Spleen (tissue), 11 donors: ENCODE measurements at regions not wholly inside any gene's neighbourhood (a gene's known extent, or its start where the extent isn't known, plus 50 kb on each side); places are given as distances from the start of the nearest gene placed in this dataset.
A peak's percentile ranks its signal among the peaks of the same experiment; 100 is the strongest.

Source experiments
- DNase-seq: peaks from one replicate; pipeline ENCODE4 v3.0.0-alpha.2; 2020
- H3K27ac ChIP-seq, 8 donors: fragments of 200-600 bp; sonication (generic) in 7 of 8; 1 replicate in 4 of 8; 2 replicates in 4 of 8; pipeline versions ENCODE4 v1.5.0 to v1.8.0; 2016 to 2021; ENCODE audit warnings: inconsistent platforms in 4 of 8, mild to moderate bottlenecking in 4 of 8, moderate library complexity in 1 of 8
- H3K27me3 ChIP-seq, 7 donors: fragments of 200-600 bp; sonication (generic) in 6 of 7; replicated peaks in 1 of 7; 1 replicate in 4 of 7; 2 replicates in 3 of 7; pipeline versions ENCODE4 v1.5.0 to v1.8.0; 2016 to 2021; ENCODE audit warnings: inconsistent platforms in 3 of 7, mild to moderate bottlenecking in 1 of 7
- H3K36me3 ChIP-seq, 6 donors: fragments of 200-600 bp; sonication (generic) in 5 of 6; 1 replicate in 4 of 6; 2 replicates in 2 of 6; pipeline versions ENCODE4 v1.5.0 to v1.8.0; 2016 to 2021; ENCODE audit warnings: inconsistent platforms in 2 of 6
- H3K4me1 ChIP-seq, 6 donors: fragments of 200-600 bp; sonication (generic) in 5 of 6; 1 replicate in 3 of 6; 2 replicates in 3 of 6; pipeline versions ENCODE4 v1.5.0 to v1.8.0; 2016 to 2021; ENCODE audit warnings: inconsistent platforms in 3 of 6
- H3K4me3 ChIP-seq, 8 donors: fragments of 200-600 bp; sonication (generic) in 7 of 8; 1 replicate in 4 of 8; 2 replicates in 4 of 8; pipeline versions ENCODE4 v1.5.0 to v1.8.0; 2016 to 2021; ENCODE audit warnings: inconsistent platforms in 4 of 8, mild to moderate bottlenecking in 4 of 8, moderate library complexity in 2 of 8
- H3K9me3 ChIP-seq, 8 donors: fragments of 200-600 bp; sonication (generic) in 7 of 8; 1 replicate in 4 of 8; 2 replicates in 4 of 8; pipeline versions ENCODE4 v1.5.0 to v1.8.0; 2016 to 2021; ENCODE audit warnings: inconsistent platforms in 4 of 8
- CTCF ChIP-seq, 11 experiments: fragments of 200-600 bp in 7 of 11; fragments of 450-650 bp in 4 of 11; sonication (generic) in 4 of 11; IDR thresholded peaks in 8 of 11; conservative IDR thresholded peaks in 3 of 11; 1 replicate in 7 of 11; 2 replicates in 4 of 11; pipeline versions ENCODE4 v1.4.0 to v1.8.0; 2016 to 2021; ENCODE audit warnings: antibody characterized with exemption in 11 of 11, inconsistent platforms in 4 of 11, mild to moderate bottlenecking in 1 of 11
- POLR2A ChIP-seq, 3 donors: fragments of 450-650 bp; IDR thresholded peaks; one replicate each; pipeline ENCODE4 v1.5.1; 2017; ENCODE audit warnings: antibody characterized with exemption in 3 of 3, mild to moderate bottlenecking in 1 of 3
- POLR2AphosphoS5 ChIP-seq, 3 donors: sonication (generic); formaldehyde crosslinking; IDR thresholded peaks; one replicate each; pipeline ENCODE4 v1.5.1; 2017; ENCODE audit warnings: antibody characterized with exemption in 3 of 3
- WGBS, 5 donors: extraction: QIAGEN DNeasy Blood & Tissue Kit in 3 of 5; methylation state at CpG; one replicate each; pipeline versions ENCODE4 v1.1.5 to v1.1.7; 2013 to 2018; 5-methylcytosine and 5-hydroxymethylcytosine counted together
- intact Hi-C: fragments of 100-400 bp; cut with DNase I; formaldehyde crosslinking; loops from one replicate; pipeline ENCODE4 v1.15.0; 2023; ENCODE audit warnings: low total_unique reads
- donor health status: healthy with polysubstance abuse.
- donor health status: DM: no; HTN: no; CAD: no; lungs with moderate emphysema.
- donor health status: DM: no; HTN: no; CAD: no.
- donor health status: Bipolar disorder and iron deficiency.
- donor health status: healthy.
- donor health status: DM: no; HTN: no; CAD: no.
- donor health status: DM: yes; HTN: yes; CAD: no.

- Histone ChIP-seq H3K9me3 (no peaks in the 10 kb centered on the region), H3K27me3 (peaks cover 0 to 51% (median 4%) of the 10 kb centered on the region in 7 donors), H3K27ac (no peak overlapping the region), H3K4me3 (no peak overlapping the region), H3K4me1 (no peaks in the 10 kb centered on the region), H3K36me3 (no peaks in the 10 kb centered on the region)
- TF ChIP-seq POLR2A (IDR thresholded peaks at IDR 0.05) = no peak
- TF ChIP-seq CTCF (IDR thresholded peaks at IDR 0.05 in 8 of 11, conservative IDR thresholded peaks at IDR 0.05 in 3 of 11) = no peak
- TF ChIP-seq POLR2AphosphoS5 (IDR thresholded peaks at IDR 0.05) = no peak
- intact Hi-C loops = no loop called here
- peak; percentile 33 for DNase-seq
- WGBS, 5 donors = 49 to 69% (median 65%) methylated on average over 12 of the region's 12 CpGs
Measured at GRCh38 chr17:34755981-34756636, 176.7 kb downstream of the TMEM132E start.

GRCh38 chr17:34755371-34755770, 176.0 kb downstream of the TMEM132E start:
- intact Hi-C loops = no loop called here
- WGBS, 5 donors = 82 to 94% (median 86%) methylated on average over 7 of the region's 7 CpGs

GRCh38 chr17:34750004-34750403, 170.6 kb downstream of the TMEM132E start:
- intact Hi-C loops = no loop called here
- H3K4me1 ChIP-seq = no peaks in the 10 kb centered on the region
- WGBS, 5 donors = 24 to 32% (median 26%) methylated on average over 1 of the region's 1 CpG
- H3K4me3 ChIP-seq = no peak overlapping the region
- peaks cover 0 to 9% (median 2%) of the 10 kb centered on the region in 8 donors for H3K9me3 ChIP-seq
- TF ChIP-seq POLR2A (IDR thresholded peaks at IDR 0.05) = no peak
- no peak for TF ChIP-seq CTCF (IDR thresholded peaks at IDR 0.05 in 8 of 11, conservative IDR thresholded peaks at IDR 0.05 in 3 of 11)
- no peak for TF ChIP-seq POLR2AphosphoS5 (IDR thresholded peaks at IDR 0.05)
- no peak overlapping the region for H3K27ac ChIP-seq
- peaks cover 0 to 37% (median 0%) of the 10 kb centered on the region in 7 donors for H3K27me3 ChIP-seq
- no peak for DNase-seq
- no peaks in the 10 kb centered on the region for H3K36me3 ChIP-seq

More at GRCh38 chr17:34755371-34755770, 176.0 kb downstream of the TMEM132E start:
- Histone ChIP-seq H3K27me3 (peaks cover 0 to 58% (median 4%) of the 10 kb centered on the region in 7 donors), H3K36me3 (no peaks in the 10 kb centered on the region), H3K9me3 (no peaks in the 10 kb centered on the region), H3K4me1 (no peaks in the 10 kb centered on the region), H3K4me3 (no peak overlapping the region), H3K27ac (no peak overlapping the region)
- no peak for DNase-seq
- no peak for TF ChIP-seq CTCF (IDR thresholded peaks at IDR 0.05 in 8 of 11, conservative IDR thresholded peaks at IDR 0.05 in 3 of 11)
- TF ChIP-seq POLR2AphosphoS5 (IDR thresholded peaks at IDR 0.05) = no peak
- no peak for TF ChIP-seq POLR2A (IDR thresholded peaks at IDR 0.05)

- Histone ChIP-seq H3K27ac (no peak overlapping the region), H3K27me3 (peaks cover 0 to 20% (median 0%) of the 10 kb centered on the region in 7 donors), H3K4me3 (no peak overlapping the region), H3K9me3 (peaks cover 0 to 5% (median 0%) of the 10 kb centered on the region in 8 donors), H3K36me3 (no peaks in the 10 kb centered on the region), H3K4me1 (no peaks in the 10 kb centered on the region)
- WGBS, 5 donors = 52 to 63% (median 56%) methylated on average over 8 of the region's 8 CpGs
- intact Hi-C loops = no loop called here
- no peak for TF ChIP-seq POLR2A (IDR thresholded peaks at IDR 0.05)
- DNase-seq = no peak
Measured at GRCh38 chr17:34741967-34742366, 162.6 kb downstream of the TMEM132E start.
